Gastroesophageal sphincter (tissue), 4 donors: ENCODE measurements at regions not wholly inside any gene's neighbourhood (a gene's known extent, or its start where the extent isn't known, plus 50 kb on each side); places are given as distances from the start of the nearest gene placed in this dataset.

Source experiments
- ATAC-seq: fragments of 150-250 bp; one replicate; pipeline ENCODE4 v1.9.1; 2016; ENCODE audit warnings: mild to moderate bottlenecking, moderate library complexity
- H3K27ac ChIP-seq, 4 donors: fragments of 200-600 bp; sonication (generic) in 3 of 4; 1 replicate in 3 of 4; 2 replicates in 1 of 4; pipeline ENCODE4 v1.5.1; 2016 to 2019
- H3K27me3 ChIP-seq: fragments of 200-600 bp; sonication (generic); one replicate; pipeline ENCODE4 v1.5.1; 2019
- H3K36me3 ChIP-seq, 2 donors: fragments of 200-600 bp; sonication (generic); one replicate each; pipeline ENCODE4 v1.5.1; 2019; ENCODE audit warnings: control low read depth in 1 of 2
- H3K4me1 ChIP-seq, 3 donors: fragments of 200-600 bp; sonication (generic); 1 replicate in 2 of 3; 2 replicates in 1 of 3; pipeline ENCODE4 v1.5.1; 2016 to 2019; ENCODE audit warnings: control low read depth in 2 of 3
- H3K4me3 ChIP-seq, 2 donors: fragments of 200-600 bp; sonication (generic); one replicate each; pipeline ENCODE4 v1.5.1; 2019; ENCODE audit warnings: mild to moderate bottlenecking in 1 of 2, moderate library complexity in 1 of 2
- H3K9me3 ChIP-seq, 3 donors: fragments of 200-600 bp; sonication (generic); one replicate each; pipeline ENCODE4 v1.5.1; 2017 to 2019; ENCODE audit warnings: control low read depth in 2 of 3
- EP300 ChIP-seq: sonication (generic); formaldehyde crosslinking; IDR thresholded peaks from one replicate; pipeline ENCODE4 v1.6.1; 2017; ENCODE audit warnings: antibody characterized with exemption, mild to moderate bottlenecking
- POLR2A ChIP-seq, 2 donors: fragments of 450-650 bp; IDR thresholded peaks; one replicate each; pipeline ENCODE4 v1.6.1; 2017; ENCODE audit warnings: antibody characterized with exemption in 2 of 2, mild to moderate bottlenecking in 2 of 2, moderate library complexity in 1 of 2
- POLR2AphosphoS5 ChIP-seq: sonication (generic); formaldehyde crosslinking; IDR thresholded peaks from one replicate; pipeline ENCODE4 v1.6.1; 2017; ENCODE audit warnings: antibody characterized with exemption
- WGBS, 2 donors: methylation state at CpG; one replicate each; pipeline ENCODE4 v1.1.5; 2018; ENCODE audit warnings: low coverage in 1 of 2; 5-methylcytosine and 5-hydroxymethylcytosine counted together
- TF ChIP-seq, protein P1 (sequence below), 4 experiments: fragments of 200-600 bp in 2 of 4; fragments of 450-650 bp in 2 of 4; sonication (generic) in 1 of 4; IDR thresholded peaks; one replicate each; pipeline ENCODE4 v1.5.1; 2017 to 2019; ENCODE audit warnings: antibody characterized with exemption in 4 of 4, mild to moderate bottlenecking in 2 of 4, moderate library complexity in 2 of 4

DNA sequence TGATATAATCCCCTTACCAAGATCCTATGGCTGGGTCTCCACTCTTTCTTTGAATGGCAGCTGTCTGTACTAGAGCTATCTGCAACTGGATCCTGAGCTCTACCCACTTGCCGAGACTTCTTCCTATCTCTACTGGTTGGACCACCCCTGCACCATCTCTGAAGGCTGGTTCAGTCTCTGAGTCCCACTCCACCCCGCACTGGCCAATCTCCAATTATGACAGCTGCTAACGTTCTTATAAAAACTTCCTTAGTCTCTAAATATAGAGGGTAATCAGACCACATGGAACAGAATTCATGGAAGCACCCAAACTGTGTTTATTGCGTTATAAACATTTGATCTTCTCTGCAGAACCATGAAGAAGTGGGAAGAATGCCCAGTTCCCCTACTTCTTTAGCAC is 186.6 kb upstream of the EEA1 start:
- 22 to 24% methylated on average over 3 to 4 of the region's 4 CpGs for WGBS, 2 donors
- ATAC-seq: peak; percentile 14

DNA sequence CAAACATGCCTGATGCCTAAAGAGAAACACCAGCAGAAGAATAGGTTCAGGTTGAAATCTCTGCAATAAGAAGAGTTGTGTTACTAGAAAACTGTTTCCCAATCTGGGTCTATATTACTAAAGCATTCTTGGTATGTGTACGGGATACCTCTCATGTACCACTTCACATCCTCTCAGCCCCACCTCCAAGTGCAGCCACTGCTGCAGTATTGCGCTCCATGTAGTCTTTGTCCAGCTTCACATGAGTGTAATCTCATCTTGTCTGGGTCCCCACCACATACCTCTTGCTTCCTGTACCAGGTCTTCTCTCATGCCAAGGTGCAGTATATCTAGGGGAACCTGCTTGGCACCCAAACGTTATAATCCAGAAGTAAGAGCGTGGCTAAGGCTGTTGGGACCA is 187.5 kb upstream of the EEA1 start:
- Histone ChIP-seq H3K36me3 (no peaks in the 10 kb centered on the region), H3K27ac (no peak overlapping the region), H3K4me1 (peaks cover 7 to 47% (median 7%) of the 10 kb centered on the region in 3 donors), H3K9me3 (no peaks in the 10 kb centered on the region), H3K4me3 (no peak overlapping the region), H3K27me3 (no peaks in the 10 kb centered on the region)
- no peak for TF ChIP-seq EP300
- TF ChIP-seq, protein P1, sequence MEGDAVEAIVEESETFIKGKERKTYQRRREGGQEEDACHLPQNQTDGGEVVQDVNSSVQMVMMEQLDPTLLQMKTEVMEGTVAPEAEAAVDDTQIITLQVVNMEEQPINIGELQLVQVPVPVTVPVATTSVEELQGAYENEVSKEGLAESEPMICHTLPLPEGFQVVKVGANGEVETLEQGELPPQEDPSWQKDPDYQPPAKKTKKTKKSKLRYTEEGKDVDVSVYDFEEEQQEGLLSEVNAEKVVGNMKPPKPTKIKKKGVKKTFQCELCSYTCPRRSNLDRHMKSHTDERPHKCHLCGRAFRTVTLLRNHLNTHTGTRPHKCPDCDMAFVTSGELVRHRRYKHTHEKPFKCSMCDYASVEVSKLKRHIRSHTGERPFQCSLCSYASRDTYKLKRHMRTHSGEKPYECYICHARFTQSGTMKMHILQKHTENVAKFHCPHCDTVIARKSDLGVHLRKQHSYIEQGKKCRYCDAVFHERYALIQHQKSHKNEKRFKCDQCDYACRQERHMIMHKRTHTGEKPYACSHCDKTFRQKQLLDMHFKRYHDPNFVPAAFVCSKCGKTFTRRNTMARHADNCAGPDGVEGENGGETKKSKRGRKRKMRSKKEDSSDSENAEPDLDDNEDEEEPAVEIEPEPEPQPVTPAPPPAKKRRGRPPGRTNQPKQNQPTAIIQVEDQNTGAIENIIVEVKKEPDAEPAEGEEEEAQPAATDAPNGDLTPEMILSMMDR (IDR thresholded peaks at IDR 0.05): no peak
- WGBS, 2 donors: 92 to 100% methylated on average over 2 to 4 of the region's 4 CpGs
- ATAC-seq: no peak

More for the DNA sequence above, 186.6 kb upstream of the EEA1 start:
- TF ChIP-seq POLR2AphosphoS5 (no peak), EP300 (no peak), POLR2A (IDR thresholded peaks at IDR 0.05) (no peak)
- TF ChIP-seq, protein P1 (IDR thresholded peaks at IDR 0.05): no peak
- Histone ChIP-seq H3K4me1 (peaks cover 7 to 45% (median 7%) of the 10 kb centered on the region in 3 donors), H3K4me3 (no peak overlapping the region), H3K9me3 (no peaks in the 10 kb centered on the region), H3K27me3 (no peaks in the 10 kb centered on the region), H3K36me3 (no peaks in the 10 kb centered on the region), H3K27ac (peak overlapping the region in 3 of 4 donors; percentile 21 to 73 (median 67))

- no peaks in the 10 kb centered on the region for H3K36me3 ChIP-seq
- no peaks in the 10 kb centered on the region for H3K27me3 ChIP-seq
- WGBS, 2 donors: 59 to 72% methylated on average over 4 of the region's 4 CpGs
- H3K4me3 ChIP-seq: no peak overlapping the region
- TF ChIP-seq, protein P1 (IDR thresholded peaks at IDR 0.05): no peak
- TF ChIP-seq POLR2A (IDR thresholded peaks at IDR 0.05): no peak
- TF ChIP-seq EP300: no peak
- no peak for TF ChIP-seq POLR2AphosphoS5
- peak overlapping the region; percentile 35 to 73 (median 67) for H3K27ac ChIP-seq
- H3K9me3 ChIP-seq: no peaks in the 10 kb centered on the region
- no peak for ATAC-seq
- H3K4me1 ChIP-seq: peaks cover 0 to 38% (median 3%) of the 10 kb centered on the region in 3 donors
These were observed 192.8 kb upstream of the EEA1 start for GRCh38 chr12:93121729-93122488.

- peak; percentile 42 for ATAC-seq
- no peaks in the 10 kb centered on the region for H3K9me3 ChIP-seq
- peak overlapping the region; percentile 37 to 73 (median 67) for H3K27ac ChIP-seq
- H3K27me3 ChIP-seq: no peaks in the 10 kb centered on the region
- H3K4me1 ChIP-seq: peaks cover 0 to 45% (median 3%) of the 10 kb centered on the region in 3 donors
- 37 to 48% methylated on average over 5 of the region's 5 CpGs for WGBS, 2 donors
- TF ChIP-seq EP300 (no peak), POLR2AphosphoS5 (no peak), POLR2A (IDR thresholded peaks at IDR 0.05) (no peak)
- TF ChIP-seq, protein P1 (IDR thresholded peaks at IDR 0.05): no peak
- no peaks in the 10 kb centered on the region for H3K36me3 ChIP-seq
- no peak overlapping the region for H3K4me3 ChIP-seq
These were observed 193.5 kb upstream of the EEA1 start for GRCh38 chr12:93122569-93123091.

DNA sequence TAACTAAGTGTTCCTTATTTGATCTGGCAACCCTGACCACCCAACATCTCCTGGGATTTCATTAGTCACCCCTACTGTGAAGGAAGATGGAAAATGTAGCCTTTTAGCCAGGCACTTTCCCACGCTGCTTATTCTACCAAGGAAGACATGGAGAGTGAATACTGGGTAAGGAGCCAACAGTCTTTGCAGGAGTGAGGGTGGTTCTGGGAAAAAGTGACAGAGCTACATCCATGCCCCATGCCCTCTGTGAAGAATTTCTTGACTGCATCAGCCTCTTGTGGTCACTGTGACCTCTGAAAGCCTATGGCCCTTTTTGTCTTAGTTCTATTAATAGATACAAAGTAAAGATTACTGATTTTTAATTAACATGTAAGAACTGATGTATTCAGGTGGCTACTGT is 196.0 kb upstream of the EEA1 start:
- Histone ChIP-seq H3K4me3 (no peak overlapping the region), H3K9me3 (no peaks in the 10 kb centered on the region), H3K4me1 (peaks cover 0 to 58% (median 3%) of the 10 kb centered on the region in 3 donors), H3K27ac (no peak overlapping the region), H3K36me3 (no peaks in the 10 kb centered on the region), H3K27me3 (no peaks in the 10 kb centered on the region)
- TF ChIP-seq EP300: no peak
- TF ChIP-seq POLR2A (IDR thresholded peaks at IDR 0.05): no peak
- TF ChIP-seq, protein P1 (IDR thresholded peaks at IDR 0.05): no peak
- TF ChIP-seq POLR2AphosphoS5: no peak
- ATAC-seq: no peak
- WGBS, 2 donors: 71 to 80% methylated on average over 1 of the region's 1 CpG
